GM10248 (cell line): ENCODE measurements at regions not wholly inside any gene's neighbourhood (a gene's known extent, or its start where the extent isn't known, plus 50 kb on each side); places are given as distances from the start of the nearest gene placed in this dataset.

Experiments
- CTCF ChIA-PET: fragments of 300-600 bp; sonication (Branson Sonifier 250); formaldehyde crosslinking; extraction: SDS; loops from one replicate; lab custom pipeline; 2021; ENCODE audit warnings: antibody characterized with exemption; lab: Yijun Ruan, JAX
- POLR2A ChIA-PET: fragments of 350-650 bp; sonication (Branson Sonifier 250); formaldehyde crosslinking; extraction: SDS; loops from one replicate; lab custom pipeline; 2020; ENCODE audit warnings: antibody characterized with exemption; lab: Yijun Ruan, JAX
- DNase-seq: peaks from one replicate; pipeline ENCODE4 v3.0.0; 2012; ENCODE audit errors: extremely low spot score
- CTCF ChIP-seq: IDR thresholded peaks from 2 replicates; pipeline ENCODE4 v1.5.1; 2012; ENCODE audit warnings: mild to moderate bottlenecking, low read depth; ENCODE audit errors: extremely low read depth, missing control alignments, control extremely low read depth

GRCh38 chr15:62992302-62992701 lies 50.2 kb upstream of the TPM1 start:
- no peak for DNase-seq
- TF ChIP-seq CTCF = no peak
- CTCF ChIA-PET = no interaction called here
- POLR2A ChIA-PET = no interaction called here
